Upper lobe of left lung (tissue), 6 donors: ENCODE measurements at regions not wholly inside any gene's neighbourhood (a gene's known extent, or its start where the extent isn't known, plus 50 kb on each side); places are given as distances from the start of the nearest gene placed in this dataset.

Experiments used
- ATAC-seq, 2 donors: fragments of 200-7000 bp; cut with Tn5 transposase; one replicate each; pipeline ENCODE4 v1.9.1; 2022; ENCODE audit warnings: mild to moderate bottlenecking in 2 of 2, moderate library complexity in 2 of 2; ENCODE audit not compliant: low FRiP score in 2 of 2
- DNase-seq, 2 donors: peaks; one replicate each; pipeline ENCODE4 v3.0.0-alpha.2; 2019 to 2020
- H3K27ac ChIP-seq, 4 donors: fragments of 200-600 bp; sonication (generic); one replicate each; pipeline ENCODE4 v1.5.1; 2016 to 2019
- H3K27me3 ChIP-seq, 4 donors: fragments of 200-600 bp; sonication (generic); one replicate each; pipeline ENCODE4 v1.5.1; 2017 to 2019
- H3K36me3 ChIP-seq, 4 donors: fragments of 200-600 bp; sonication (generic); one replicate each; pipeline ENCODE4 v1.5.1; 2016 to 2019
- H3K4me1 ChIP-seq, 4 donors: fragments of 200-600 bp; sonication (generic); one replicate each; pipeline ENCODE4 v1.5.1; 2018 to 2019
- H3K4me3 ChIP-seq, 4 donors: fragments of 200-600 bp; sonication (generic); one replicate each; pipeline ENCODE4 v1.5.1; 2017 to 2019; ENCODE audit warnings: mild to moderate bottlenecking in 2 of 4, moderate library complexity in 1 of 4
- H3K9me3 ChIP-seq, 4 donors: fragments of 200-600 bp; sonication (generic); one replicate each; pipeline ENCODE4 v1.5.1; 2018 to 2019
- CTCF ChIP-seq, 6 experiments: fragments of 450-650 bp in 4 of 6; fragments of 200-600 bp in 2 of 6; sonication (generic) in 2 of 6; IDR thresholded peaks; one replicate each; pipeline ENCODE4 v1.5.1; 2016 to 2019; ENCODE audit warnings: antibody characterized with exemption in 6 of 6
- EP300 ChIP-seq, 4 donors: sonication (generic); formaldehyde crosslinking; IDR thresholded peaks; one replicate each; pipeline ENCODE4 v1.5.1; 2017; ENCODE audit warnings: antibody characterized with exemption in 4 of 4, control low read depth in 2 of 4
- POLR2A ChIP-seq, 4 donors: fragments of 450-650 bp; IDR thresholded peaks; one replicate each; pipeline ENCODE4 v1.5.1; 2016 to 2017; ENCODE audit warnings: antibody characterized with exemption in 4 of 4, mild to moderate bottlenecking in 2 of 4
- POLR2AphosphoS5 ChIP-seq, 2 donors: sonication (generic); formaldehyde crosslinking; IDR thresholded peaks; one replicate each; pipeline ENCODE4 v1.5.1; 2017; ENCODE audit warnings: antibody characterized with exemption in 2 of 2
- WGBS, 2 donors: methylation state at CpG; one replicate each; pipeline ENCODE4 v1.1.5; 2017 to 2018; 5-methylcytosine and 5-hydroxymethylcytosine counted together
- donor health status: DM: no; HTN: no; CAD: no; lungs with moderate emphysema.
- donor health status: DM: no; HTN: yes; CAD: no; lungs with severe emphysema.

GRCh38 chr19:33872445-33873320 lies 76.0 kb downstream of the KCTD15 start:
- TF ChIP-seq POLR2AphosphoS5 (IDR thresholded peaks at IDR 0.05), result no peak
- TF ChIP-seq POLR2A (IDR thresholded peaks at IDR 0.05), result no peak
- TF ChIP-seq EP300 (IDR thresholded peaks at IDR 0.05), result no peak
- TF ChIP-seq CTCF (IDR thresholded peaks at IDR 0.05), result no peak
- 86 to 88% methylated on average over 4 of the region's 4 CpGs for WGBS, 2 donors
- DNase-seq, result no peak

DNA sequence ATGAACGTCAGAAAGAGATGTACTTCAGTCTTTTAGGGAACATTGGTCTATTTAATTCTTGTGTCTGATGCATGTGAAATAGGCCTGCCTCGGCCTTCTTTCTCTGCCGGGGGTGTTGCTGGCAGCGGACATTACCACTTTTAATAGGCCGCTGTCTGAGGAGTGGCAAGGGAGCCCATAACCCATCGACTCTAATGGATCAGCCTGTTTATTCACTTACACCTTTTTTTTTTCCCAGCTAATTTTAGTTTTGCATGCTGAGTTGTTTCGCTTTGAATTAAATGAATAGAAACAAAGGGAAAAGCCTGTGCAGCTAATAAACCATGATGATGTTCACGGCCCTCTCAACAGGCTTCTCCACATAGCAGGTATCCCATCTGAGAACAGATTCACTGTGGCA lies 78.4 kb downstream of the KCTD15 start:
- H3K27ac ChIP-seq, result no peak overlapping the region
- no peak overlapping the region for H3K4me3 ChIP-seq
- H3K9me3 ChIP-seq, result no peaks in the 10 kb centered on the region
- DNase-seq (no peak), ATAC-seq (no peak)
- H3K4me1 ChIP-seq, result peaks cover 0 to 11% (median 4%) of the 10 kb centered on the region in 4 donors
- H3K36me3 ChIP-seq, result no peaks in the 10 kb centered on the region
- no peaks in the 10 kb centered on the region for H3K27me3 ChIP-seq
- TF ChIP-seq POLR2AphosphoS5 (IDR thresholded peaks at IDR 0.05) (no peak), EP300 (IDR thresholded peaks at IDR 0.05) (no peak), CTCF (IDR thresholded peaks at IDR 0.05) (no peak), POLR2A (IDR thresholded peaks at IDR 0.05) (no peak)
- 80 to 84% methylated on average over 8 of the region's 8 CpGs for WGBS, 2 donors

More at GRCh38 chr19:33872445-33873320, 76.0 kb downstream of the KCTD15 start:
- Histone ChIP-seq H3K9me3 (no peaks in the 10 kb centered on the region), H3K4me3 (no peak overlapping the region), H3K27me3 (no peaks in the 10 kb centered on the region), H3K27ac (no peak overlapping the region), H3K36me3 (no peaks in the 10 kb centered on the region), H3K4me1 (peaks cover 4 to 12% (median 8%) of the 10 kb centered on the region in 4 donors)
- ATAC-seq, result no peak

DNA sequence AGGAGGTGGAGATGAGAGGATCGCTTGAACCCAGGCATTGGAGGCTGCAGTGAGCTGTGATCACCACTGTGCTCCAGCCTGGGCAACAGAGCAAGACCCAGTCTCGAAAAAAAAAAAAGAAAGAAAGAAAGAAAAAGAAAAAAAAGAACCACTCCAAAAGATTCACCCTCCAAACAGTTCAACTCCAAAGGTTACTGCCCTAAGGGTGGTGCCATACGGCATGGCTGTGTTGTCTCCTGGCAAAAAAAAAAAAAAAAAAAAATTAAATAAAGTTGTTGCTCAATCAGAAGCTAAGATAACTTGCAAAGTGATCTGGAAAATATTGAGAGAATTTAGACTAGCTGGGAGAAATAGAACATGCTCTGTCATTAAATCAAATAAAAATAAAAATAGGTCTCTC lies 79.5 kb downstream of the KCTD15 start:
- Histone ChIP-seq H3K4me3 (no peak overlapping the region), H3K36me3 (no peaks in the 10 kb centered on the region), H3K4me1 (peaks cover 0 to 11% (median 4%) of the 10 kb centered on the region in 4 donors), H3K27me3 (no peaks in the 10 kb centered on the region), H3K9me3 (no peaks in the 10 kb centered on the region), H3K27ac (no peak overlapping the region)
- WGBS, 2 donors, result 69 to 87% methylated on average over 3 of the region's 3 CpGs
- ATAC-seq (no peak), DNase-seq (no peak)
- TF ChIP-seq POLR2AphosphoS5 (IDR thresholded peaks at IDR 0.05) (no peak), CTCF (IDR thresholded peaks at IDR 0.05) (no peak), POLR2A (IDR thresholded peaks at IDR 0.05) (no peak), EP300 (IDR thresholded peaks at IDR 0.05) (no peak)

- no peak for DNase-seq
- 67 to 71% methylated on average over 13 of the region's 13 CpGs for WGBS, 2 donors
- no peak overlapping the region for H3K27ac ChIP-seq
- TF ChIP-seq EP300 (IDR thresholded peaks at IDR 0.05) (no peak), POLR2AphosphoS5 (IDR thresholded peaks at IDR 0.05) (no peak), POLR2A (IDR thresholded peaks at IDR 0.05) (no peak), CTCF (IDR thresholded peaks at IDR 0.05) (no peak)
- H3K4me3 ChIP-seq, result no peak overlapping the region
- H3K4me1 ChIP-seq, result peaks cover 0 to 11% (median 7%) of the 10 kb centered on the region in 4 donors
- H3K27me3 ChIP-seq, result no peaks in the 10 kb centered on the region
- no peak for ATAC-seq
- H3K9me3 ChIP-seq, result no peaks in the 10 kb centered on the region
- H3K36me3 ChIP-seq, result no peaks in the 10 kb centered on the region
Observed at GRCh38 chr19:33878030-33878544, 81.4 kb downstream of the KCTD15 start.
